ENCODE measurements at regions not wholly inside any gene's neighbourhood (a gene's known extent, or its start where the extent isn't known, plus 50 kb on each side); places are given as distances from the start of the nearest gene placed in this dataset.

GRCh38 chr2:207235621-207236020 is 69.9 kb upstream of the KLF7 start:
- H3K9me3 ChIP-seq (ENCODE audit: control insufficient read depth, insufficient read depth, low read length), result no peaks in the 10 kb centered on the region
- no peaks in the 10 kb centered on the region for H3K27me3 ChIP-seq (ENCODE audit: control insufficient read depth, insufficient read depth, low read length)
- no peak for DNase-seq (ENCODE audit: low read depth, low spot score)
- H3K4me3 ChIP-seq (ENCODE audit: low read length), result no peak overlapping the region
- H3K36me3 ChIP-seq (ENCODE audit: control insufficient read depth, insufficient read depth, low read length), result no peaks in the 10 kb centered on the region
- no CpG with 5 or more reads among the region's 4 CpGs for WGBS (ENCODE audit: insufficient coverage, insufficient read length)
- H3K27ac ChIP-seq (ENCODE audit: low read length), result no peak overlapping the region
- 0 out of 2 replicates have a peak, but pooled peaks cover 1% of the 10 kb centered on the region for H3K4me1 ChIP-seq (ENCODE audit: control insufficient read depth, insufficient read depth, low read length)

GRCh38 chr2:207236156-207236935 is 70.6 kb upstream of the KLF7 start:
- Histone ChIP-seq H3K4me3 (ENCODE audit: low read length) (no peak overlapping the region), H3K27ac (ENCODE audit: low read length) (no peak overlapping the region), H3K4me1 (ENCODE audit: control insufficient read depth, insufficient read depth, low read length) (0 out of 2 replicates have a peak, but pooled peaks cover 1% of the 10 kb centered on the region), H3K27me3 (ENCODE audit: control insufficient read depth, insufficient read depth, low read length) (no peaks in the 10 kb centered on the region), H3K36me3 (ENCODE audit: control insufficient read depth, insufficient read depth, low read length) (no peaks in the 10 kb centered on the region), H3K9me3 (ENCODE audit: control insufficient read depth, insufficient read depth, low read length) (no peaks in the 10 kb centered on the region)
- no peak for DNase-seq (ENCODE audit: low read depth, low spot score)
- WGBS (ENCODE audit: insufficient coverage, insufficient read length), result no CpG with 5 or more reads among the region's 2 CpGs

GRCh38 chr2:207238831-207239701 is 73.3 kb upstream of the KLF7 start:
- H3K27ac ChIP-seq (ENCODE audit: low read length), result no peak overlapping the region
- no peaks in the 10 kb centered on the region for H3K27me3 ChIP-seq (ENCODE audit: control insufficient read depth, insufficient read depth, low read length)
- H3K4me1 ChIP-seq (ENCODE audit: control insufficient read depth, insufficient read depth, low read length), result 0 out of 2 replicates have a peak, but pooled peaks cover 1% of the 10 kb centered on the region
- no peak overlapping the region for H3K4me3 ChIP-seq (ENCODE audit: low read length)
- WGBS (ENCODE audit: insufficient coverage, insufficient read length), result no CpG with 5 or more reads among the region's 7 CpGs
- no peaks in the 10 kb centered on the region for H3K9me3 ChIP-seq (ENCODE audit: control insufficient read depth, insufficient read depth, low read length)
- no peak for DNase-seq (ENCODE audit: low read depth, low spot score)
- no peaks in the 10 kb centered on the region for H3K36me3 ChIP-seq (ENCODE audit: control insufficient read depth, insufficient read depth, low read length)

GRCh38 chr2:207239754-207240494 is 74.2 kb upstream of the KLF7 start:
- H3K4me1 ChIP-seq (ENCODE audit: control insufficient read depth, insufficient read depth, low read length), result 0 out of 2 replicates have a peak, but pooled peaks cover 1% of the 10 kb centered on the region
- no peaks in the 10 kb centered on the region for H3K36me3 ChIP-seq (ENCODE audit: control insufficient read depth, insufficient read depth, low read length)
- 100% methylated on average over 1 of the region's 9 CpGs for WGBS (ENCODE audit: insufficient coverage, insufficient read length)
- H3K9me3 ChIP-seq (ENCODE audit: control insufficient read depth, insufficient read depth, low read length), result no peaks in the 10 kb centered on the region
- H3K27ac ChIP-seq (ENCODE audit: low read length), result no peak overlapping the region
- H3K4me3 ChIP-seq (ENCODE audit: low read length), result no peak overlapping the region
- no peaks in the 10 kb centered on the region for H3K27me3 ChIP-seq (ENCODE audit: control insufficient read depth, insufficient read depth, low read length)
- no peak for DNase-seq (ENCODE audit: low read depth, low spot score)

- H3K9me3 ChIP-seq (ENCODE audit: control insufficient read depth, insufficient read depth, low read length), result no peaks in the 10 kb centered on the region
- H3K36me3 ChIP-seq (ENCODE audit: control insufficient read depth, insufficient read depth, low read length), result no peaks in the 10 kb centered on the region
- peaks cover 7% of the 10 kb centered on the region; the same call in 1 of the 2 replicates for H3K4me1 ChIP-seq (ENCODE audit: control insufficient read depth, insufficient read depth, low read length)
- no peak for DNase-seq (ENCODE audit: low read depth, low spot score)
- H3K27me3 ChIP-seq (ENCODE audit: control insufficient read depth, insufficient read depth, low read length), result no peaks in the 10 kb centered on the region
- H3K27ac ChIP-seq (ENCODE audit: low read length), result no peak overlapping the region
- H3K4me3 ChIP-seq (ENCODE audit: low read length), result no peak overlapping the region
- no CpG with 5 or more reads among the region's 1 CpG for WGBS (ENCODE audit: insufficient coverage, insufficient read length)
Measured at GRCh38 chr2:207240649-207241048, 74.9 kb upstream of the KLF7 start.

- Histone ChIP-seq H3K4me1 (ENCODE audit: control insufficient read depth, insufficient read depth, low read length) (peaks cover 7% of the 10 kb centered on the region; the same call in 1 of the 2 replicates), H3K36me3 (ENCODE audit: control insufficient read depth, insufficient read depth, low read length) (no peaks in the 10 kb centered on the region), H3K27ac (ENCODE audit: low read length) (no peak overlapping the region), H3K4me3 (ENCODE audit: low read length) (no peak overlapping the region), H3K27me3 (ENCODE audit: control insufficient read depth, insufficient read depth, low read length) (no peaks in the 10 kb centered on the region), H3K9me3 (ENCODE audit: control insufficient read depth, insufficient read depth, low read length) (no peaks in the 10 kb centered on the region)
- DNase-seq (ENCODE audit: low read depth, low spot score), result no peak
- WGBS (ENCODE audit: insufficient coverage, insufficient read length), result no CpG with 5 or more reads among the region's 3 CpGs
Measured at GRCh38 chr2:207241198-207241597, 75.5 kb upstream of the KLF7 start.

- Histone ChIP-seq H3K27me3 (ENCODE audit: control insufficient read depth, insufficient read depth, low read length) (no peaks in the 10 kb centered on the region), H3K36me3 (ENCODE audit: control insufficient read depth, insufficient read depth, low read length) (no peaks in the 10 kb centered on the region), H3K4me3 (ENCODE audit: low read length) (no peak overlapping the region), H3K27ac (ENCODE audit: low read length) (no peak overlapping the region), H3K9me3 (ENCODE audit: control insufficient read depth, insufficient read depth, low read length) (no peaks in the 10 kb centered on the region), H3K4me1 (ENCODE audit: control insufficient read depth, insufficient read depth, low read length) (peaks cover 7% of the 10 kb centered on the region; the same call in 1 of the 2 replicates)
- no peak for DNase-seq (ENCODE audit: low read depth, low spot score)
- WGBS (ENCODE audit: insufficient coverage, insufficient read length), result no CpG with 5 or more reads among the region's 1 CpG
Measured at GRCh38 chr2:207243601-207244000, 77.9 kb upstream of the KLF7 start.

GRCh38 chr2:207244971-207245925 is 79.5 kb upstream of the KLF7 start:
- H3K4me1 ChIP-seq (ENCODE audit: control insufficient read depth, insufficient read depth, low read length), result peaks cover 6% of the 10 kb centered on the region; the same call in 1 of the 2 replicates
- WGBS (ENCODE audit: insufficient coverage, insufficient read length), result no CpG with 5 or more reads among the region's 7 CpGs
- H3K36me3 ChIP-seq (ENCODE audit: control insufficient read depth, insufficient read depth, low read length), result no peaks in the 10 kb centered on the region
- H3K4me3 ChIP-seq (ENCODE audit: low read length), result no peak overlapping the region
- no peak overlapping the region for H3K27ac ChIP-seq (ENCODE audit: low read length)
- no peak for DNase-seq (ENCODE audit: low read depth, low spot score)
- no peaks in the 10 kb centered on the region for H3K9me3 ChIP-seq (ENCODE audit: control insufficient read depth, insufficient read depth, low read length)
- H3K27me3 ChIP-seq (ENCODE audit: control insufficient read depth, insufficient read depth, low read length), result no peaks in the 10 kb centered on the region

GRCh38 chr2:207248702-207249377 is 83.1 kb upstream of the KLF7 start:
- H3K27me3 ChIP-seq (ENCODE audit: control insufficient read depth, insufficient read depth, low read length), result no peaks in the 10 kb centered on the region
- no peaks in the 10 kb centered on the region for H3K36me3 ChIP-seq (ENCODE audit: control insufficient read depth, insufficient read depth, low read length)
- DNase-seq (ENCODE audit: low read depth, low spot score), result no peak
- no peak overlapping the region for H3K27ac ChIP-seq (ENCODE audit: low read length)
- H3K4me1 ChIP-seq (ENCODE audit: control insufficient read depth, insufficient read depth, low read length), result peaks cover 6% of the 10 kb centered on the region; the same call in 1 of the 2 replicates
- H3K9me3 ChIP-seq (ENCODE audit: control insufficient read depth, insufficient read depth, low read length), result no peaks in the 10 kb centered on the region
- no CpG with 5 or more reads among the region's 4 CpGs for WGBS (ENCODE audit: insufficient coverage, insufficient read length)
- no peak overlapping the region for H3K4me3 ChIP-seq (ENCODE audit: low read length)
